ENCODE measurements at regions not wholly inside any gene's neighbourhood (a gene's known extent, or its start where the extent isn't known, plus 50 kb on each side); places are given as distances from the start of the nearest gene placed in this dataset.

DNA sequence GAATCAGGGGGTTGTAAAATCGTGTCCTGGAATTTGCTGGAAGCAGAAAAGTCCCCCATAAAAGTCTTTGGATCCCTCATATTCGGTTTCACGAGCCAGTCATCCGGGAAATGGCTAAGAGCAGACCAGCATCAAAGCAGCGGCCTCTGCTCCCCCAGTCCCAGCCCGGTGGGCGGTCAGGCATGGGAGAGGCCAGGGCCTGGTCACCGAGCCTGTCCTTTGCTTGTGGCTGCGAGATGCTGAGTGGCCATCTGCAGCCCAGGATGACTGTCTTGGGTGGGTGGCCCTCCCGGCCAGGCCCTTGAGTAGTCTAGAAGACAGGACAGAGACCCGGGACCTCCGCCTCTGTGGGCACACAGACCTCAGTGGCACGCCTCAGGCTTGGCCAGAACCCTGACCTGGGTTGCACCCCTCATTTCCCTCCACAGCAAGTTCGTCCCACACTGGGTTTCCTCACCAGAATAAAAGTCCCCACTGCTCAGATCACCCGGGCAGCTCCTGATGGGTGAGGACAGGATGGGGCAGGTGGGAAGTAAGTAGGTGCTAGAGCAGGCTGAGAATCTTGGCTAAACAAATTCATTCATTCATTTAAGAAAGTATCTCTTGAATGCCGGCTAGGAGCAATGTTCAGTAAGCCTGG lies 172.1 kb downstream of the BMP7 start:
- no peaks in the 10 kb centered on the region for H3K27me3 ChIP-seq (ENCODE audit: insufficient read depth, low read length, poor library complexity)
- H3K79me2 ChIP-seq (ENCODE audit: control insufficient read depth, insufficient read depth, low read length): no peaks in the 10 kb centered on the region
- WGBS (ENCODE audit: extremely low coverage, insufficient coverage, low lambda C conversion rate): no CpG with 5 or more reads among the region's 16 CpGs
- H3K9ac ChIP-seq (ENCODE audit: low read length): no peak overlapping the region
- H3K4me2 ChIP-seq (ENCODE audit: low read length): no peak overlapping the region
- no peak overlapping the region for H2AK5ac ChIP-seq (ENCODE audit: low read length)
- H3K27ac ChIP-seq (ENCODE audit: low read depth, low read length): no peak overlapping the region
- H3K56ac ChIP-seq (ENCODE audit: low read length): no peak overlapping the region
- H3K36me3 ChIP-seq (ENCODE audit: control insufficient read depth, insufficient read depth, low read length): no peaks in the 10 kb centered on the region
- DNase-seq: no peak
- H2BK5ac ChIP-seq (ENCODE audit: low read length): no peak overlapping the region
- H3K23ac ChIP-seq (ENCODE audit: low read length): no peak overlapping the region
- no peak overlapping the region for H4K8ac ChIP-seq (ENCODE audit: low read depth, low read length)
- no peak overlapping the region for H4K5ac ChIP-seq (ENCODE audit: low read length)
- H3K18ac ChIP-seq (ENCODE audit: low read length): no peak overlapping the region
- no peaks in the 10 kb centered on the region for H3K4me1 ChIP-seq (ENCODE audit: control insufficient read depth, low read depth, low read length)
- H2BK120ac ChIP-seq (ENCODE audit: low read depth, low read length): no peak overlapping the region
- no peak overlapping the region for H3K4me3 ChIP-seq (ENCODE audit: low read length)
- no peak overlapping the region for H2BK15ac ChIP-seq (replicated peaks; ENCODE audit: low read depth)
- H3K4ac ChIP-seq (ENCODE audit: low read depth, low read length): no peak overlapping the region
- no peaks in the 10 kb centered on the region for H3K79me1 ChIP-seq (ENCODE audit: low read length)

GRCh38 chr20:57094991-57095390 lies 171.4 kb downstream of the BMP7 start:
- no peak overlapping the region for H2BK5ac ChIP-seq (ENCODE audit: low read length)
- H2BK120ac ChIP-seq (ENCODE audit: low read depth, low read length): no peak overlapping the region
- no peaks in the 10 kb centered on the region for H3K79me2 ChIP-seq (ENCODE audit: control insufficient read depth, insufficient read depth, low read length)
- no peak overlapping the region for H3K27ac ChIP-seq (ENCODE audit: low read depth, low read length)
- no peaks in the 10 kb centered on the region for H3K36me3 ChIP-seq (ENCODE audit: control insufficient read depth, insufficient read depth, low read length)
- DNase-seq: no peak
- no peak overlapping the region for H3K4me3 ChIP-seq (ENCODE audit: low read length)
- no peak overlapping the region for H3K4me2 ChIP-seq (ENCODE audit: low read length)
- H3K79me1 ChIP-seq (ENCODE audit: low read length): no peaks in the 10 kb centered on the region
- no peak overlapping the region for H2BK15ac ChIP-seq (replicated peaks; ENCODE audit: low read depth)
- no peak overlapping the region for H3K4ac ChIP-seq (ENCODE audit: low read depth, low read length)
- no peak overlapping the region for H3K9ac ChIP-seq (ENCODE audit: low read length)
- no peaks in the 10 kb centered on the region for H3K4me1 ChIP-seq (ENCODE audit: control insufficient read depth, low read depth, low read length)
- H3K23ac ChIP-seq (ENCODE audit: low read length): no peak overlapping the region
- H3K27me3 ChIP-seq (ENCODE audit: insufficient read depth, low read length, poor library complexity): no peaks in the 10 kb centered on the region
- no peak overlapping the region for H3K56ac ChIP-seq (ENCODE audit: low read length)
- H4K8ac ChIP-seq (ENCODE audit: low read depth, low read length): no peak overlapping the region
- WGBS (ENCODE audit: extremely low coverage, insufficient coverage, low lambda C conversion rate): no CpG with 5 or more reads among the region's 12 CpGs
- no peak overlapping the region for H3K18ac ChIP-seq (ENCODE audit: low read length)
- H4K5ac ChIP-seq (ENCODE audit: low read length): no peak overlapping the region
- H2AK5ac ChIP-seq (ENCODE audit: low read length): no peak overlapping the region

- no peaks in the 10 kb centered on the region for H3K79me1 ChIP-seq (ENCODE audit: low read length)
- no peak overlapping the region for H3K4ac ChIP-seq (ENCODE audit: low read depth, low read length)
- DNase-seq: no peak
- H2BK15ac ChIP-seq (replicated peaks; ENCODE audit: low read depth): no peak overlapping the region
- H4K8ac ChIP-seq (ENCODE audit: low read depth, low read length): no peak overlapping the region
- H3K36me3 ChIP-seq (ENCODE audit: control insufficient read depth, insufficient read depth, low read length): no peaks in the 10 kb centered on the region
- H3K4me3 ChIP-seq (ENCODE audit: low read length): no peak overlapping the region
- H3K4me1 ChIP-seq (ENCODE audit: control insufficient read depth, low read depth, low read length): no peaks in the 10 kb centered on the region
- no CpG with 5 or more reads among the region's 3 CpGs for WGBS (ENCODE audit: extremely low coverage, insufficient coverage, low lambda C conversion rate)
- no peaks in the 10 kb centered on the region for H3K27me3 ChIP-seq (ENCODE audit: insufficient read depth, low read length, poor library complexity)
- H3K27ac ChIP-seq (ENCODE audit: low read depth, low read length): no peak overlapping the region
- H2AK5ac ChIP-seq (ENCODE audit: low read length): no peak overlapping the region
- H2BK120ac ChIP-seq (ENCODE audit: low read depth, low read length): no peak overlapping the region
- no peak overlapping the region for H3K4me2 ChIP-seq (ENCODE audit: low read length)
- H2BK5ac ChIP-seq (ENCODE audit: low read length): no peak overlapping the region
- H3K79me2 ChIP-seq (ENCODE audit: control insufficient read depth, insufficient read depth, low read length): no peaks in the 10 kb centered on the region
- H3K23ac ChIP-seq (ENCODE audit: low read length): no peak overlapping the region
- no peak overlapping the region for H4K5ac ChIP-seq (ENCODE audit: low read length)
- H3K18ac ChIP-seq (ENCODE audit: low read length): no peak overlapping the region
- no peak overlapping the region for H3K56ac ChIP-seq (ENCODE audit: low read length)
- H3K9ac ChIP-seq (ENCODE audit: low read length): no peak overlapping the region
Observed at GRCh38 chr20:57095426-57095825, 171.0 kb downstream of the BMP7 start.

GRCh38 chr20:57097245-57097915 lies 169.1 kb downstream of the BMP7 start:
- Histone ChIP-seq H3K4ac (ENCODE audit: low read depth, low read length) (no peak overlapping the region), H3K27ac (ENCODE audit: low read depth, low read length) (no peak overlapping the region), H3K4me1 (ENCODE audit: control insufficient read depth, low read depth, low read length) (no peaks in the 10 kb centered on the region), H4K8ac (ENCODE audit: low read depth, low read length) (no peak overlapping the region), H3K27me3 (ENCODE audit: insufficient read depth, low read length, poor library complexity) (no peaks in the 10 kb centered on the region), H3K23ac (ENCODE audit: low read length) (no peak overlapping the region), H3K9ac (ENCODE audit: low read length) (no peak overlapping the region), H3K18ac (ENCODE audit: low read length) (no peak overlapping the region), H3K56ac (ENCODE audit: low read length) (no peak overlapping the region), H3K4me3 (ENCODE audit: low read length) (no peak overlapping the region), H2BK5ac (ENCODE audit: low read length) (no peak overlapping the region), H4K5ac (ENCODE audit: low read length) (no peak overlapping the region), H2BK120ac (ENCODE audit: low read depth, low read length) (no peak overlapping the region), H3K4me2 (ENCODE audit: low read length) (no peak overlapping the region), H3K36me3 (ENCODE audit: control insufficient read depth, insufficient read depth, low read length) (no peaks in the 10 kb centered on the region), H3K79me2 (ENCODE audit: control insufficient read depth, insufficient read depth, low read length) (no peaks in the 10 kb centered on the region), H2AK5ac (ENCODE audit: low read length) (no peak overlapping the region), H2BK15ac (replicated peaks; ENCODE audit: low read depth) (no peak overlapping the region), H3K79me1 (ENCODE audit: low read length) (no peaks in the 10 kb centered on the region)
- no CpG with 5 or more reads among the region's 9 CpGs for WGBS (ENCODE audit: extremely low coverage, insufficient coverage, low lambda C conversion rate)
- no peak for DNase-seq

GRCh38 chr20:57102160-57102559 lies 164.3 kb downstream of the BMP7 start:
- Histone ChIP-seq H3K4ac (ENCODE audit: low read depth, low read length) (no peak overlapping the region), H2AK5ac (ENCODE audit: low read length) (no peak overlapping the region), H3K4me1 (ENCODE audit: control insufficient read depth, low read depth, low read length) (no peaks in the 10 kb centered on the region), H3K18ac (ENCODE audit: low read length) (no peak overlapping the region), H3K79me2 (ENCODE audit: control insufficient read depth, insufficient read depth, low read length) (no peaks in the 10 kb centered on the region), H3K79me1 (ENCODE audit: low read length) (no peaks in the 10 kb centered on the region), H3K27me3 (ENCODE audit: insufficient read depth, low read length, poor library complexity) (no peaks in the 10 kb centered on the region), H3K9ac (ENCODE audit: low read length) (no peak overlapping the region), H4K8ac (ENCODE audit: low read depth, low read length) (no peak overlapping the region), H2BK5ac (ENCODE audit: low read length) (no peak overlapping the region), H3K36me3 (ENCODE audit: control insufficient read depth, insufficient read depth, low read length) (no peaks in the 10 kb centered on the region), H3K4me3 (ENCODE audit: low read length) (no peak overlapping the region), H3K23ac (ENCODE audit: low read length) (no peak overlapping the region), H4K5ac (ENCODE audit: low read length) (no peak overlapping the region), H3K4me2 (ENCODE audit: low read length) (no peak overlapping the region), H3K56ac (ENCODE audit: low read length) (no peak overlapping the region), H2BK120ac (ENCODE audit: low read depth, low read length) (no peak overlapping the region), H3K27ac (ENCODE audit: low read depth, low read length) (no peak overlapping the region), H2BK15ac (replicated peaks; ENCODE audit: low read depth) (no peak overlapping the region)
- WGBS (ENCODE audit: extremely low coverage, insufficient coverage, low lambda C conversion rate): no CpG with 5 or more reads among the region's 9 CpGs
- DNase-seq: no peak

DNA sequence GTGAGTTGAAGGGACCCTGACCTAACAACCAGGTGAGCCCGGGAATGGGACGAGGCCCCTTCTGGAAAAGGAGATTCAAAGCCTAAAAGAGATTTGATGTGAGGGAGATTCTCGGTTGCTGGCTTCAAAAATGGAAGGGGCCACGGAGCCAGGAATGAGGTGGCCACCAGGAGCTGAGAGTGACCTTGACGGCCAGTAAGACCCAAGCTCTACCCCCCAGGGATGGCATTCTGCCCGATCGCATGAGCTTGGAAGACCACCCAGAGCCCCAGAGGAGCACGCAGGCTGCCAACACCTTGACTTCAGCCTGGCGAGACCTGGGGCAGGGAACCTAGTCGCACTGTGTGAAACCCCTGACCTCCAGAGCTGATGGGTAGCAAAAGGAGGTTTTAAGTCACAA lies 163.9 kb downstream of the BMP7 start:
- no peak overlapping the region for H3K4me3 ChIP-seq (ENCODE audit: low read length)
- H3K9ac ChIP-seq (ENCODE audit: low read length): no peak overlapping the region
- no peaks in the 10 kb centered on the region for H3K36me3 ChIP-seq (ENCODE audit: control insufficient read depth, insufficient read depth, low read length)
- H3K27me3 ChIP-seq (ENCODE audit: insufficient read depth, low read length, poor library complexity): no peaks in the 10 kb centered on the region
- H3K79me1 ChIP-seq (ENCODE audit: low read length): no peaks in the 10 kb centered on the region
- H2BK5ac ChIP-seq (ENCODE audit: low read length): no peak overlapping the region
- H3K27ac ChIP-seq (ENCODE audit: low read depth, low read length): no peak overlapping the region
- H3K4me2 ChIP-seq (ENCODE audit: low read length): no peak overlapping the region
- WGBS (ENCODE audit: extremely low coverage, insufficient coverage, low lambda C conversion rate): no CpG with 5 or more reads among the region's 10 CpGs
- H3K79me2 ChIP-seq (ENCODE audit: control insufficient read depth, insufficient read depth, low read length): no peaks in the 10 kb centered on the region
- H4K5ac ChIP-seq (ENCODE audit: low read length): no peak overlapping the region
- no peak overlapping the region for H3K18ac ChIP-seq (ENCODE audit: low read length)
- H4K8ac ChIP-seq (ENCODE audit: low read depth, low read length): no peak overlapping the region
- no peak overlapping the region for H2AK5ac ChIP-seq (ENCODE audit: low read length)
- DNase-seq: no peak
- no peak overlapping the region for H3K4ac ChIP-seq (ENCODE audit: low read depth, low read length)
- H2BK120ac ChIP-seq (ENCODE audit: low read depth, low read length): no peak overlapping the region
- H3K4me1 ChIP-seq (ENCODE audit: control insufficient read depth, low read depth, low read length): no peaks in the 10 kb centered on the region
- no peak overlapping the region for H3K23ac ChIP-seq (ENCODE audit: low read length)
- H3K56ac ChIP-seq (ENCODE audit: low read length): no peak overlapping the region
- no peak overlapping the region for H2BK15ac ChIP-seq (replicated peaks; ENCODE audit: low read depth)
